22Rv1 (cell line): ENCODE measurements at regions not wholly inside any gene's neighbourhood (a gene's known extent, or its start where the extent isn't known, plus 50 kb on each side); places are given as distances from the start of the nearest gene placed in this dataset.

Experiments used
- CTCF ChIP-seq: fragments of 450-650 bp; IDR thresholded peaks from 2 replicates; pipeline ENCODE4 v1.5.1; 2017; ENCODE audit warnings: mild to moderate bottlenecking
- ZFX ChIP-seq: fragments of 450-650 bp; IDR thresholded peaks from 2 replicates; pipeline ENCODE4 v1.6.1; 2017; ENCODE audit warnings: antibody characterized with exemption, borderline replicate concordance

GRCh38 chr2:75348307-75348706 is 149.0 kb upstream of the TACR1 start:
- no peak for TF ChIP-seq CTCF
- no peak for TF ChIP-seq ZFX
